RPMI7951 (cell line): ENCODE measurements at regions not wholly inside any gene's neighbourhood (a gene's known extent, or its start where the extent isn't known, plus 50 kb on each side); places are given as distances from the start of the nearest gene placed in this dataset.
A peak's percentile ranks its signal among the peaks of the same experiment; 100 is the strongest.
"Not testable (repeated sequence)": the region's sequence is repeated elsewhere in the genome, so short reads cannot be mapped to it uniquely, and the experiment has no call there.

Source experiments
- DNase-seq: peaks from one replicate; pipeline ENCODE4 v3.0.0-alpha.2; 2012; ENCODE audit warnings: low read depth

GRCh38 chr11:69572233-69572860, 68.6 kb upstream of the CCND1 start:
- DNase-seq, result no peak

GRCh38 chr11:69572861-69573260, 68.1 kb upstream of the CCND1 start:
- DNase-seq, result no peak

- no peak for DNase-seq
Observed at GRCh38 chr11:69573761-69574607, 67.0 kb upstream of the CCND1 start.

- DNase-seq, result no peak
Observed at GRCh38 chr11:69574608-69575255, 66.2 kb upstream of the CCND1 start.

GRCh38 chr11:69575296-69576068, 65.5 kb upstream of the CCND1 start:
- DNase-seq, result no peak

GRCh38 chr11:69576069-69576782, 64.7 kb upstream of the CCND1 start:
- no peak for DNase-seq

- no peak for DNase-seq
Observed at GRCh38 chr11:69578167-69578566, 62.8 kb upstream of the CCND1 start.

- no peak for DNase-seq
Observed at GRCh38 chr11:69580529-69580928, 60.4 kb upstream of the CCND1 start.

- DNase-seq, result no peak
Observed at GRCh38 chr11:69582756-69583467, 58.0 kb upstream of the CCND1 start.

GRCh38 chr11:69584160-69584559, 56.8 kb upstream of the CCND1 start:
- DNase-seq, result no peak

- no peak for DNase-seq
Observed at GRCh38 chr11:69585385-69585784, 55.6 kb upstream of the CCND1 start.

- DNase-seq, result peak; percentile 93
Observed at GRCh38 chr11:69587454-69588090, 53.4 kb upstream of the CCND1 start.

GRCh38 chr11:69588270-69588669, 52.7 kb upstream of the CCND1 start:
- DNase-seq, result peak; percentile 81

GRCh38 chr11:69590088-69590487, 50.9 kb upstream of the CCND1 start:
- not testable (repeated sequence) for DNase-seq
